EL (cell line): ENCODE measurements at regions not wholly inside any gene's neighbourhood (a gene's known extent, or its start where the extent isn't known, plus 50 kb on each side); places are given as distances from the start of the nearest gene placed in this dataset.

Source experiments
- DNase-seq: peaks from one replicate; pipeline ENCODE4 v3.0.0-alpha.2; 2016

- no peak for DNase-seq
Measured at GRCh38 chr11:70712471-70712870, 314.1 kb downstream of the CTTN start.

GRCh38 chr11:70713086-70713835, 314.9 kb downstream of the CTTN start:
- no peak for DNase-seq

- no peak for DNase-seq
Measured at GRCh38 chr11:70713988-70714665, 315.8 kb downstream of the CTTN start.

- no peak for DNase-seq
Measured at GRCh38 chr11:70715166-70715951, 317.0 kb downstream of the CTTN start.

- DNase-seq, result no peak
Measured at GRCh38 chr11:70716216-70716615, 317.9 kb downstream of the CTTN start.

- DNase-seq, result no peak
Measured at GRCh38 chr11:70716986-70717775, 318.9 kb downstream of the CTTN start.

- DNase-seq, result no peak
Measured at GRCh38 chr11:70717936-70718595, 319.7 kb downstream of the CTTN start.

- DNase-seq, result no peak
Measured at GRCh38 chr11:70719516-70719915, 321.2 kb downstream of the CTTN start.

GRCh38 chr11:70720281-70720680, 322.0 kb downstream of the CTTN start:
- DNase-seq, result no peak

GRCh38 chr11:70721006-70721405, 322.7 kb downstream of the CTTN start:
- no peak for DNase-seq

GRCh38 chr11:70725278-70725677, 326.9 kb downstream of the CTTN start:
- no peak for DNase-seq

- DNase-seq, result no peak
Measured at GRCh38 chr11:70725739-70726138, 327.4 kb downstream of the CTTN start.

GRCh38 chr11:70727021-70727420, 328.7 kb downstream of the CTTN start:
- no peak for DNase-seq

GRCh38 chr11:70727899-70728620, 329.7 kb downstream of the CTTN start:
- no peak for DNase-seq

GRCh38 chr11:70729949-70730348, 331.6 kb downstream of the CTTN start:
- no peak for DNase-seq

- DNase-seq, result no peak
Measured at GRCh38 chr11:70730411-70730810, 332.1 kb downstream of the CTTN start.

- DNase-seq, result no peak
Measured at GRCh38 chr11:70731271-70732022, 333.1 kb downstream of the CTTN start.

- DNase-seq, result no peak
Measured at GRCh38 chr11:70732023-70732880, 333.9 kb downstream of the CTTN start.

- DNase-seq, result no peak
Measured at GRCh38 chr11:70732881-70733196, 334.5 kb downstream of the CTTN start.
